ENCODE measurements at regions not wholly inside any gene's neighbourhood (a gene's known extent, or its start where the extent isn't known, plus 50 kb on each side); places are given as distances from the start of the nearest gene placed in this dataset.

DNA sequence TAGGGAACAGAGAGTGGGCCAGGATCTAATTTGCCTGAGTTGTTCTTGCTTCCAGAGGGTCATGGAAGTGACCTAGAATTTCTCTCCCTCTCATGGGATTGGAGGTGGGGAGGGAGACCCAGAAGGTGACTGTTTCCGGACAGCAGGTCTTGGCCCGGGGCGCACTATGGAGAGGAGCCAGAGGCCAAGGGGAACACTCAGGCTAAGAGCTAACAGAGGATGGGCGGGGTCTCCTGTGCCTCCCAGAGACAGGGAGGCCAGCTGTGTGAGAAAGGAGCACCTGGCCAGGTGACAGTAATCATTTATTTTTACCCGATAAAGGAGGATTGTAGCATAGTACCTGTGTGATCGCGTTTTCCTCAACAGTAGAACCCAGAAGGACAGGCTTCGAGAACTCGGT lies 50.9 kb upstream of the ANKH start:
- TF ChIP-seq CTCF (IDR thresholded peaks at IDR 0.05; ENCODE audit: low read depth, low read length, poor library complexity, severe bottlenecking) (no peak), EZH2phosphoT487 (IDR thresholded peaks at IDR 0.05; ENCODE audit: borderline replicate concordance, low read length) (no peak)

Measured in DOHH2 (cell line).